Activated B cell treated with CpG ODN at 0.5 μM for 24 hours (primary cell): ENCODE measurements at regions not wholly inside any gene's neighbourhood (a gene's known extent, or its start where the extent isn't known, plus 50 kb on each side); places are given as distances from the start of the nearest gene placed in this dataset.

Source experiments
- ATAC-seq: fragments of 200-7000 bp; cut with Tn5 transposase; one replicate; pipeline ENCODE4 v1.10.0; 2021; ENCODE audit warnings: low read depth, mild to moderate bottlenecking, moderate library complexity
- CTCF ChIA-PET: fragments of 350-600 bp; sonication (Branson Sonifier 250); formaldehyde crosslinking; loops from one replicate; lab custom pipeline; 2021; ENCODE audit warnings: antibody characterized with exemption; lab: Charles Lee
- POLR2A ChIA-PET: fragments of 350-600 bp; sonication (Branson Sonifier 250); formaldehyde crosslinking; loops from one replicate; lab custom pipeline; 2021; ENCODE audit warnings: antibody characterized with exemption; lab: Charles Lee
- DNase-seq: peaks from one replicate; pipeline ENCODE4 v3.0.0; 2022
- H3K27ac Mint-ChIP-seq: one replicate; pipeline ENCODE4 v1.8.0; 2020; ENCODE audit warnings: mixed read lengths
- H3K27me3 Mint-ChIP-seq: one replicate; pipeline ENCODE4 v1.8.0; 2021; ENCODE audit warnings: mixed read lengths
- H3K36me3 Mint-ChIP-seq: one replicate; pipeline ENCODE4 v1.8.0; 2021; ENCODE audit warnings: low read depth, mixed read lengths
- H3K4me1 Mint-ChIP-seq: one replicate; pipeline ENCODE4 v1.8.0; 2021; ENCODE audit warnings: mixed read lengths
- H3K4me3 Mint-ChIP-seq: one replicate; pipeline ENCODE4 v1.8.0; 2020; ENCODE audit warnings: mild to moderate bottlenecking, mixed read lengths
- H3K9me3 Mint-ChIP-seq: one replicate; pipeline ENCODE4 v1.8.0; 2020; ENCODE audit warnings: mixed read lengths
- CTCF ChIP-seq: fragments of 200-600 bp; IDR thresholded peaks from one replicate; pipeline ENCODE4 v1.8.0; 2022; ENCODE audit warnings: antibody characterized with exemption, mild to moderate bottlenecking
- intact Hi-C: fragments of 100-400 bp; cut with micrococcal nuclease; formaldehyde crosslinking; loops from one replicate; pipeline ENCODE4 v1.15.1; 2024

DNA sequence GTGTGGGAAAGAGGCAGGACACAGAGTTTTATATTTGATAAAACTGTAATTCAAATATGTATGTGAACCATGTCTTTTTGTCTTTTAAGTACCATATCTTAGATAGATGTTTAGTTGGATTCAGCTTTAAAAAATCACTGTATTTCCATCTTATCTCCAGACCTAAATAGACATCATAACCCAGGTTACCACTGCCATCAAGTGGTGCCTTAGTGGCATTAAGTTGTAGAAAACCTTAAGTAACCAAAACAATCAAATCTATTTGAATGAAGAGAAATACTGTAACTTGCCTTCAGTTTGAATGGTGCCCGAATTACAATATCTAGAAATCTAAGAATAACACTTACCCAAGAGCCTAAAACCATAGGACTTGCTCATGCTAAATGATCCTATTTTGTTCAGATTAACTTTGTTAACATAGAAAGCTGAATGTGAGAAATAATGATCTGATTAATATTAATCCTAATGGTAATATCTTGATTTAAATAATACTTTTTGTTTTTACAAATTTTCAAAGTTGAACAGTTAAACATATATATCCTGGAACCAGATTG, 92.5 kb upstream of the MAP2 start:
- no peak for TF ChIP-seq CTCF
- Mint-ChIP-seq H3K9me3 (no peaks in the 10 kb centered on the region), H3K27ac (no peak overlapping the region), H3K27me3 (no peaks in the 10 kb centered on the region), H3K36me3 (no peaks in the 10 kb centered on the region), H3K4me1 (no peaks in the 10 kb centered on the region), H3K4me3 (no peak overlapping the region)
- ChIA-PET CTCF (interaction anchor here (0.7 to 1.2 kb wide), 4 partner anchors 94 to 1156 kb away, joined by 3 to 5 read pairs (median 4); no protein-coding TSS in a partner anchor), POLR2A (no interaction called here)
- ATAC-seq (no peak), DNase-seq (no peak)
- intact Hi-C loops, result no loop called here

- ATAC-seq (peak; percentile 56), DNase-seq (no peak)
- Mint-ChIP-seq H3K36me3 (no peaks in the 10 kb centered on the region), H3K4me3 (no peak overlapping the region), H3K9me3 (no peaks in the 10 kb centered on the region), H3K27me3 (peaks cover 4% of the 10 kb centered on the region), H3K27ac (no peak overlapping the region), H3K4me1 (no peaks in the 10 kb centered on the region)
- CTCF ChIA-PET, result interaction anchor here (0.7 to 4.5 kb wide), 28 partner anchors 10 to 1512 kb away, joined by 3 to 70 read pairs (median 3); partner anchors contain the start of gene MAP2
- intact Hi-C loops, result loop anchor here (1.0 kb wide), 6 partner anchors 89 to 865 kb away; no protein-coding TSS in a partner anchor
- POLR2A ChIA-PET, result no interaction called here
- peak; percentile 97 for TF ChIP-seq CTCF
These were observed 89.4 kb upstream of the MAP2 start for GRCh38 chr2:209334188-209335017.

DNA sequence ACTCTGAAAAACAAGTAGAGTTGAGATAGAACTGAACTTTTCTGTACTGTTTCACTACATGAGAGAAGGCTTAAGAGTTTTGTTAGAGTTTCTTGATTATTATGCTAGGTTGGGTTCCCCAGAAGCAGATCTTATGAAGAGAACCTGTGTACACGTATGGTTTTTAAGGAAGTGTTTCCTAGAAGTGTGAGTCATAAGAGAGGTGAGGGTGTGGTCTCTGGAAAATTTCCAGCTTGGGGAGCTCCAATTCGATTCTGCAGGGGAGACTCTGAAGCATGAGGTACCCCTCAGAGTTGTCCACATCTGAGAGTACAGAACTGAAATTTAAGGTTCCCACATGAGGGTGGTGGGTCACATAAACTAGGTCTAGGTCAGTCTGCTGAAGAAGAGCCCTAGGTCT, 83.3 kb upstream of the MAP2 start:
- Mint-ChIP-seq H3K9me3 (no peaks in the 10 kb centered on the region), H3K27me3 (peaks cover 8% of the 10 kb centered on the region), H3K4me1 (no peaks in the 10 kb centered on the region), H3K36me3 (no peaks in the 10 kb centered on the region), H3K27ac (no peak overlapping the region), H3K4me3 (no peak overlapping the region)
- DNase-seq (no peak), ATAC-seq (no peak)
- intact Hi-C loops, result no loop called here
- no peak for TF ChIP-seq CTCF
- ChIA-PET POLR2A (no interaction called here), CTCF (no interaction called here)

GRCh38 chr2:209344349-209344748, 79.5 kb upstream of the MAP2 start:
- no peak for TF ChIP-seq CTCF
- Mint-ChIP-seq H3K27ac (no peak overlapping the region), H3K36me3 (no peaks in the 10 kb centered on the region), H3K4me3 (no peak overlapping the region), H3K9me3 (no peaks in the 10 kb centered on the region), H3K4me1 (no peaks in the 10 kb centered on the region), H3K27me3 (peaks cover 3% of the 10 kb centered on the region)
- intact Hi-C loops, result no loop called here
- ChIA-PET CTCF (interaction anchor here (1.5 kb wide), 1 partner anchor 10 kb away, joined by 6 read pairs; no protein-coding TSS in a partner anchor), POLR2A (no interaction called here)
- ATAC-seq (no peak), DNase-seq (no peak)

DNA sequence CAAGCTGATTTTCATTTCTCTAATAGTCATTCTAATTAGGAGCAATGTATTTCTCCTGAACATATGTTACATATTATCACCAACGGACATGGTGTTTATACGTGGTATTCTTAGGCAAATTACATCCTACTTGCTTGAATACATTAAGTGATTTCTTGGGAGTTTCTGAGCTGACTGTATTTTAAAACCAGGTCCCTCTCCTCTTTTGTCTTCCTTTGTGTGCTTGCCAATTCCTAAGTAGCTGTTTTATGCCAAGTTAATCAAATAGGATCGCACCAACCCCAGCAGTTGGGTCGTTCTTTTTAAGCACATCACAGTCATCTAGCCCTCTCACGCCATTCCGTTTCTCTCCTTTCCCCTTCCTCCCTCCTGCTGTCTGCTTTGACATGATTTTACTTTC, 75.4 kb upstream of the MAP2 start:
- no peak for TF ChIP-seq CTCF
- ChIA-PET POLR2A (no interaction called here), CTCF (interaction anchor here (1.4 kb wide), 1 partner anchor 14 kb away, joined by 5 read pairs; no protein-coding TSS in a partner anchor)
- intact Hi-C loops, result no loop called here
- Mint-ChIP-seq H3K27ac (no peak overlapping the region), H3K36me3 (no peaks in the 10 kb centered on the region), H3K4me3 (no peak overlapping the region), H3K9me3 (no peaks in the 10 kb centered on the region), H3K4me1 (no peaks in the 10 kb centered on the region), H3K27me3 (peaks cover 4% of the 10 kb centered on the region)
- no peak for ATAC-seq
- DNase-seq, result no peak
